B cell (primary cell): ENCODE measurements at regions not wholly inside any gene's neighbourhood (a gene's known extent, or its start where the extent isn't known, plus 50 kb on each side); places are given as distances from the start of the nearest gene placed in this dataset.

Source experiments
- ATAC-seq: fragments of 200-7000 bp; cut with Tn5 transposase; one replicate; pipeline ENCODE4 v1.10.0; 2021; ENCODE audit warnings: low read depth, mild to moderate bottlenecking, moderate number of reproducible peaks, moderate library complexity
- CTCF ChIA-PET: fragments of 350-600 bp; sonication (Branson Sonifier 250); formaldehyde crosslinking; loops from one replicate; lab custom pipeline; 2021; ENCODE audit warnings: antibody characterized with exemption, inconsistent platforms; lab: Charles Lee
- POLR2A ChIA-PET: fragments of 350-600 bp; sonication (Branson Sonifier 250); formaldehyde crosslinking; loops from one replicate; lab custom pipeline; 2021; ENCODE audit warnings: antibody characterized with exemption; lab: Charles Lee
- DNase-seq: peaks from one replicate; pipeline ENCODE4 v3.0.0; 2013
- H2AFZ ChIP-seq: 2 replicates; pipeline ENCODE4 v1.6.1; 2012; ENCODE audit warnings: mild to moderate bottlenecking, low read depth, low read length; ENCODE audit not compliant: insufficient read depth, poor library complexity, severe bottlenecking
- H3K27ac ChIP-seq, 2 donors: 1 replicate in 1 of 2; 2 replicates in 1 of 2; pipeline ENCODE4 v1.5.1; 2012 to 2013; ENCODE audit warnings: low read length in 2 of 2, mild to moderate bottlenecking in 2 of 2, moderate library complexity in 1 of 2
- H3K27me3 ChIP-seq, 4 experiments: fragments of 200-600 bp in 1 of 4; sonication (generic) in 1 of 4; replicated peaks in 1 of 4; 1 replicate in 2 of 4; 2 replicates in 2 of 4; pipeline versions ENCODE4 v1.6.1 to v1.7.0; 2013 to 2016; ENCODE audit warnings: low read length in 3 of 4, mild to moderate bottlenecking in 2 of 4, mixed read lengths in 1 of 4, moderate library complexity in 1 of 4; ENCODE audit not compliant: insufficient read depth in 4 of 4, control insufficient read depth in 3 of 4; ENCODE audit errors: control extremely low read depth in 1 of 4
- H3K36me3 ChIP-seq, 2 experiments: replicated peaks in 1 of 2; 1 replicate in 1 of 2; 2 replicates in 1 of 2; pipeline versions ENCODE4 v1.6.1 to v1.7.1; 2013; ENCODE audit warnings: low read length in 1 of 2; ENCODE audit not compliant: insufficient read depth in 2 of 2, control insufficient read depth in 1 of 2; ENCODE audit errors: control extremely low read depth in 1 of 2, extremely low read depth in 1 of 2
- H3K4me1 ChIP-seq, 2 donors: fragments of 200-600 bp in 1 of 2; sonication (generic) in 1 of 2; 1 replicate in 1 of 2; 2 replicates in 1 of 2; pipeline versions ENCODE4 v1.5.1 to v1.6.1; 2013 to 2017; ENCODE audit warnings: low read length in 2 of 2; ENCODE audit not compliant: control insufficient read depth in 2 of 2, insufficient read depth in 2 of 2
- H3K4me2 ChIP-seq: replicated peaks from 2 replicates; pipeline ENCODE3; 2012; ENCODE audit warnings: mild to moderate bottlenecking, low read depth, low read length; ENCODE audit not compliant: poor library complexity, severe bottlenecking
- H3K4me3 ChIP-seq, 5 experiments: fragments of 200-600 bp in 1 of 5; sonication (generic) in 1 of 5; 1 replicate in 3 of 5; 2 replicates in 2 of 5; pipeline versions ENCODE4 v1.5.1 to v1.7.0; 2011 to 2016; ENCODE audit warnings: low read length in 4 of 5, mild to moderate bottlenecking in 4 of 5, low read depth in 2 of 5, control low read depth in 1 of 5, moderate library complexity in 1 of 5; ENCODE audit not compliant: insufficient read depth in 1 of 5; ENCODE audit errors: control extremely low read depth in 1 of 5, extremely low read depth in 1 of 5
- H3K79me2 ChIP-seq: fragments of 200-600 bp; sonication (generic); one replicate; pipeline ENCODE4 v1.6.0; 2016; ENCODE audit warnings: low read length; ENCODE audit not compliant: control insufficient read depth, insufficient read depth
- H3K9ac ChIP-seq: fragments of 200-600 bp; sonication (generic); 2 replicates; pipeline ENCODE4 v1.6.1; 2017; ENCODE audit warnings: mild to moderate bottlenecking, low read length, moderate library complexity
- H3K9me3 ChIP-seq, 3 donors: one replicate each; pipeline versions ENCODE4 v1.6.1 to v1.7.1; 2013; ENCODE audit warnings: low read length in 2 of 3; ENCODE audit not compliant: control insufficient read depth in 2 of 3, insufficient read depth in 1 of 3; ENCODE audit errors: control extremely low read depth in 1 of 3
- H4K20me1 ChIP-seq: 2 replicates; pipeline ENCODE4 v1.6.0; 2012; ENCODE audit warnings: mild to moderate bottlenecking, low read length; ENCODE audit not compliant: insufficient read depth, control insufficient read depth, poor library complexity, severe bottlenecking
- H3K27ac Mint-ChIP-seq: one replicate; pipeline ENCODE4 v1.8.0; 2021; ENCODE audit warnings: mixed read lengths
- H3K27me3 Mint-ChIP-seq: one replicate; pipeline ENCODE4 v1.8.0; 2021; ENCODE audit warnings: mixed read lengths
- H3K4me1 Mint-ChIP-seq: one replicate; pipeline ENCODE4 v1.8.0; 2021; ENCODE audit warnings: mixed read lengths
- H3K4me3 Mint-ChIP-seq: one replicate; pipeline ENCODE4 v1.8.0; 2021; ENCODE audit warnings: mixed read lengths
- H3K9me3 Mint-ChIP-seq: one replicate; pipeline ENCODE4 v1.8.0; 2022; ENCODE audit warnings: mixed read lengths; ENCODE audit not compliant: insufficient read depth
- EZH2 ChIP-seq: IDR thresholded peaks from 2 replicates; pipeline ENCODE4 v1.6.1; 2012; ENCODE audit warnings: borderline replicate concordance, low read depth, mild to moderate bottlenecking, moderate library complexity, low read length; ENCODE audit not compliant: insufficient read depth, poor library complexity, severe bottlenecking
- WGBS: methylation state at CpG from one replicate; pipeline ENCODE4 v1.1.5; 2013; ENCODE audit warnings: missing lambda C conversion rate; ENCODE audit not compliant: insufficient coverage; 5-methylcytosine and 5-hydroxymethylcytosine counted together
- intact Hi-C: fragments of 100-400 bp; cut with micrococcal nuclease; formaldehyde crosslinking; loops from one replicate; pipeline ENCODE4 v1.10.0; 2022
- TF ChIP-seq, protein P1 (sequence below): fragments of 200-600 bp; IDR thresholded peaks from one replicate; pipeline ENCODE4 v1.8.0; 2022; ENCODE audit warnings: antibody characterized with exemption, mild to moderate bottlenecking

DNA sequence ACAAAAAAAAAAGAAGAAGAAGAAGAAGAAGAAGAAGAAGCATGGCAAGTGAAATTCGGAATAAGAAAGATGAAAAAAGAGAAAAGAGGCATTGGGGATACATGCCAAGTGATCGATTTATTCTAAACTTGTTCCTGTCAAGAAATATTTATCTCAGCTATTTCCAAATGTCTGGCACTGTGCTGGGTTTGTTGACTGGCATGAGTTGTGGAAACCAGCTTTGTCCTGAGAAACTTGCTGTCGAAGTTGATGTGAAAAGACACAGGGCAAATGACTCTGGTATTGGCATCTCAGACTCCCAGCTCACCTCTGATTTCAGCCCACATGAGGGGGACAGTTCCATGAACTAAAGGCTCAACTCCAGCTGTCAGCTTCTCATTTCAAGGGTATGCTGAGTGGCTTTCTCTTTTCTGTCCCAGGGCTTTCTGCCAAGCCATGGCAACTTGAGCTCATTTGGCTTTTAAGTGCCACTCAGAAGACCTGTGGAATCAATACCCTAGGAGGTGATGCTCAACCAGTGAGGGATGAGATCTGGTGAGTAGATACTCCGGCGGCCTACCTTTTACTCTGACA, 253.3 kb upstream of the JAG1 start:
- no peak overlapping the region for H3K27ac Mint-ChIP-seq
- intact Hi-C loops = no loop called here
- no peak overlapping the region for H3K4me2 ChIP-seq
- no peaks in the 10 kb centered on the region for H3K4me1 ChIP-seq
- H2AFZ ChIP-seq = no peak overlapping the region
- ATAC-seq (no peak), DNase-seq (no peak)
- H3K27me3 ChIP-seq = no peaks in the 10 kb centered on the region
- H3K27ac ChIP-seq = no peak overlapping the region
- H3K4me3 ChIP-seq = no peak overlapping the region
- H4K20me1 ChIP-seq = no peaks in the 10 kb centered on the region
- no peaks in the 10 kb centered on the region for H3K27me3 Mint-ChIP-seq
- no peaks in the 10 kb centered on the region for H3K36me3 ChIP-seq
- POLR2A ChIA-PET = no interaction called here
- H3K79me2 ChIP-seq = no peaks in the 10 kb centered on the region
- no peaks in the 10 kb centered on the region for H3K4me1 Mint-ChIP-seq
- 88% methylated on average over 3 of the region's 5 CpGs for WGBS
- H3K9ac ChIP-seq = no peak overlapping the region
- no peak overlapping the region for H3K4me3 Mint-ChIP-seq
- no peaks in the 10 kb centered on the region for H3K9me3 Mint-ChIP-seq
- H3K9me3 ChIP-seq = no peaks in the 10 kb centered on the region
- no peak for TF ChIP-seq EZH2
- TF ChIP-seq, protein P1, sequence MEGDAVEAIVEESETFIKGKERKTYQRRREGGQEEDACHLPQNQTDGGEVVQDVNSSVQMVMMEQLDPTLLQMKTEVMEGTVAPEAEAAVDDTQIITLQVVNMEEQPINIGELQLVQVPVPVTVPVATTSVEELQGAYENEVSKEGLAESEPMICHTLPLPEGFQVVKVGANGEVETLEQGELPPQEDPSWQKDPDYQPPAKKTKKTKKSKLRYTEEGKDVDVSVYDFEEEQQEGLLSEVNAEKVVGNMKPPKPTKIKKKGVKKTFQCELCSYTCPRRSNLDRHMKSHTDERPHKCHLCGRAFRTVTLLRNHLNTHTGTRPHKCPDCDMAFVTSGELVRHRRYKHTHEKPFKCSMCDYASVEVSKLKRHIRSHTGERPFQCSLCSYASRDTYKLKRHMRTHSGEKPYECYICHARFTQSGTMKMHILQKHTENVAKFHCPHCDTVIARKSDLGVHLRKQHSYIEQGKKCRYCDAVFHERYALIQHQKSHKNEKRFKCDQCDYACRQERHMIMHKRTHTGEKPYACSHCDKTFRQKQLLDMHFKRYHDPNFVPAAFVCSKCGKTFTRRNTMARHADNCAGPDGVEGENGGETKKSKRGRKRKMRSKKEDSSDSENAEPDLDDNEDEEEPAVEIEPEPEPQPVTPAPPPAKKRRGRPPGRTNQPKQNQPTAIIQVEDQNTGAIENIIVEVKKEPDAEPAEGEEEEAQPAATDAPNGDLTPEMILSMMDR = no peak
- CTCF ChIA-PET = no interaction called here

DNA sequence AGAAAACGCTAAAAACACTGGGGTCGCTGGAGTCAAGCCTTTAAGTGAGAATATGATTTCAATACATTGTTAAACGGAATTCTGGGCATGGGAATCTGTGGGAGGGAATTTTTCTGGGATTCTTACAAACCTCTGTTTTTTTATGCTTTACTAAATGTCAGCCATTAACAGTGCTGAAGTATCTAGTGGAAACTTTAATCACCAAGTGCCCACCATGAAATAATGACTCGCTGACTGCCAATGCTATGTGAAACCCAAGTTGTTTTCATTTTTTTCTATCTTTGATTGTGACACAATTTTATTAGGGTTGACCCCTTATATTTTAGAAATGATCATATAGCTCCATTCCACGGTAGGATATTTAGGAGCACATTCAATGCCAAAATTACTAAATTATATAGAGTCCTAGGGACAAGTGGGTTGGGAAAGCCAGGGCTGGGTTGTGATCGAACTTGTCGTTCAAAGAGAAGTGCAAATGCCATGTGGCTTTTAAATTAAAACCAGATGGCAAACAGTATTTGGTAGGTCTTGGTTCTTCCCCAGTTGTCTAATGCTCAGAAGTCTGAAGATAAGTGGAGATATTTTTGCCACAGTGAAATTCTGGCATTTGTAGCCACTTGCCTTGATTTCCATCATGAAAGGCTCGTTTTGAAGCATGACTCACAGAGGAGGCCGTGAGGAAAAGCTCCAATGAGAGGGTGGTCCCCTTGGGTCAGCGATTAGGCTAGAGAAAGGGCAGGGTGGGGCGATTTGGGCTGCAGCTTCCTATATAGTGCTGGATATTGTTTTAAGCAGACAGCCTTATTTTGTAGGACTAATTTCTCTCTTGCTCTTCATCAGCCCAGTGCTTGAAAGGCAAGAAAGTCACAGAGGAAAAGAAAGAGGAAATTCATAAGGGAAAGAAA, 254.4 kb upstream of the JAG1 start:
- no peaks in the 10 kb centered on the region for H3K36me3 ChIP-seq
- intact Hi-C loops = no loop called here
- ChIA-PET CTCF (no interaction called here), POLR2A (no interaction called here)
- no peak overlapping the region for H3K27ac Mint-ChIP-seq
- no peaks in the 10 kb centered on the region for H3K4me1 Mint-ChIP-seq
- ATAC-seq = no peak
- H4K20me1 ChIP-seq = no peaks in the 10 kb centered on the region
- WGBS = 83% methylated on average over 5 of the region's 11 CpGs
- no peak overlapping the region for H3K27ac ChIP-seq
- no peak overlapping the region for H3K4me3 Mint-ChIP-seq
- H3K9ac ChIP-seq = no peak overlapping the region
- no peaks in the 10 kb centered on the region for H3K79me2 ChIP-seq
- TF ChIP-seq, protein P1 = no peak
- TF ChIP-seq EZH2 = no peak
- no peaks in the 10 kb centered on the region for H3K9me3 ChIP-seq
- no peaks in the 10 kb centered on the region for H3K27me3 Mint-ChIP-seq
- no peaks in the 10 kb centered on the region for H3K4me1 ChIP-seq
- no peak overlapping the region for H3K4me2 ChIP-seq
- DNase-seq = no peak
- H2AFZ ChIP-seq = no peak overlapping the region
- H3K9me3 Mint-ChIP-seq = no peaks in the 10 kb centered on the region
- no peaks in the 10 kb centered on the region for H3K27me3 ChIP-seq
- H3K4me3 ChIP-seq = no peak overlapping the region
